NCI-H526 treated with DMSO at 0.1 percent for 48 hours (cell line): ENCODE measurements at regions not wholly inside any gene's neighbourhood (a gene's known extent, or its start where the extent isn't known, plus 50 kb on each side); places are given as distances from the start of the nearest gene placed in this dataset.

Experiments
- DNase-seq: peaks from one replicate; lab custom pipeline; 2025; lab: John Stamatoyannopoulos, UW

DNA sequence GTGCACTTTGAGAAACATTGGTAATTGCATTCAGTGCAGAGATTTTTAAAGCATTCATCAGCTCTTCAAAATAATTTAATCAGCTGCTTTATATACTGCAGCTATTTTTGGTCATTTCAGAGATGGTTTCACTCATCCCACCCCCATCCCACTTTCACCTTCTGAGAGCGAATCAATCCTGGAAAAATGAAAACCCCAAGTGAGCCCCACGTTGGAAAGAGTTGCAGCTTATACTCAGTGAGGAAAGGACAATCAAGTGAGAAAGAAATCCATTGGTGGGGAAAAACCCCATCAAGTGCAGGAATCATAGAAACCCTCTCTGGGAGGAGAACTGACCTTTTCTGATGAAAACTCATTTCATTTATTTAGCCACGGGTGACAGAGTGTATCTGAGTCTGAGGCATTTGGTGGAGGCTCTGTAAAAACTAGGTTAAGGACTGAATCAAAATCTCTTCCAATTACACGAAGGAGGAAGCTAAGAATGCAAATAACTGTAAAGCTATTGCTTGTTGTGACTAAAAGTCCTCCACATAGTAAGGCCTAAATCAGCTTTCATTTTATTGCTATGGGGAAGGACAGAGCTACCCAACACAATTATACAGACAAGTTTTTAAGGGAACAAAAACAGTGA is 240.4 kb upstream of the PGRMC2 start:
- no peak for DNase-seq

- DNase-seq = no peak
These were observed 239.7 kb upstream of the PGRMC2 start for GRCh38 chr4:128527351-128527750.

- no peak for DNase-seq
These were observed 238.5 kb upstream of the PGRMC2 start for GRCh38 chr4:128525992-128526630.

GRCh38 chr4:128525387-128525786 is 237.8 kb upstream of the PGRMC2 start:
- no peak for DNase-seq

DNA sequence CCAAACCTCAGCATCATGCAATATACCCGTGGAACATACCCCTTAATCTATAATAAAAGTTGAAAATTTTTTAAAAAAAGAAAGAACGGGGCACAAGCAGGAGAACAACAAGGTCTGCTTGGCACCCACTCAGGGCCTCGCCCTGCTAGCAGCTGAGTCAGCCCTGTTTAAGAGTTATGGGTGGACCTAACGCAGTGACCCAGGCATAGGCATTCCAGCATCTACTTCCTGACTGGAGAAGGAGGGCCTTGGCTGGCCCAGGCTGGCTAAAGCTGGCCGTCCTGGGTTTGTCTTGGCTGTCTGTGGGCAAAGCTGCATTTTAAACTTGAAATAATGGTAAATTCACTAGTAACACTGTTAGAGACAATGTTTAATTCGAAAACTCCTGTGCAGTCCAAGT is 236.7 kb upstream of the PGRMC2 start:
- no peak for DNase-seq

- no peak for DNase-seq
These were observed 234.1 kb upstream of the PGRMC2 start for GRCh38 chr4:128521648-128522111.

- DNase-seq = no peak
These were observed 233.5 kb upstream of the PGRMC2 start for GRCh38 chr4:128521156-128521555.

GRCh38 chr4:128519163-128519830 is 231.7 kb upstream of the PGRMC2 start:
- DNase-seq = no peak

GRCh38 chr4:128517739-128518510 is 230.3 kb upstream of the PGRMC2 start:
- no peak for DNase-seq

DNA sequence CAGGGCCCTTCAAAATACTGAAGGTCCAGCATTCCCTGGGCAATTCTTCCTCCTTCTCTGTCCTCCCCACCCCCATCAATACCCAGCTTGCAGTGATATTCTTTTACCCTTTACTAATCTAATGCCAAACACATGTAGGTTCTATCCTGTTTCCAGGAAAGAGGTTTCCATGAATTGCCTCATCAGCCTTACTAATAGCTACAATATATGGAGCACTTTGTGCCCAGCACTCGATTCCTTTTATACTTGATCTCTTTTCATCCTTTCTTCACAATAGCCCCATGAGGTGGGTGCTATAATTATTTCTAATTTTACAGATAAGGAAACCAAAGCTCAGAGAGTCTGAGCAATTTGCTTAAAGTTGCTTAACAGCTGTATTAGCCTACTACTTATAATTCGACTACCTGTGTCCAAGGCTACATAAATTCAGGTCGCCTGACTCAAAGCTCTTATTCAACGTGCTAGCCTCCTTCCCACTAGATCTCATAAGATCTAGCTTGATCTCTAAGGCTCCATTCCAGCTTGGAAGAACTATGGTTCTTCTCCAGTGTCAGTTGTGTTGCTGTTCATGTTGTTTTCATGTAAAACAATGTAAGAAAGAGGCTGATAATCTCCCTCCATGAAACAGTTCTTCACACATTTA is 229.6 kb upstream of the PGRMC2 start:
- no peak for DNase-seq

- no peak for DNase-seq
These were observed 228.8 kb upstream of the PGRMC2 start for GRCh38 chr4:128516301-128516969.

GRCh38 chr4:128513664-128514484 is 226.3 kb upstream of the PGRMC2 start:
- no peak for DNase-seq

DNA sequence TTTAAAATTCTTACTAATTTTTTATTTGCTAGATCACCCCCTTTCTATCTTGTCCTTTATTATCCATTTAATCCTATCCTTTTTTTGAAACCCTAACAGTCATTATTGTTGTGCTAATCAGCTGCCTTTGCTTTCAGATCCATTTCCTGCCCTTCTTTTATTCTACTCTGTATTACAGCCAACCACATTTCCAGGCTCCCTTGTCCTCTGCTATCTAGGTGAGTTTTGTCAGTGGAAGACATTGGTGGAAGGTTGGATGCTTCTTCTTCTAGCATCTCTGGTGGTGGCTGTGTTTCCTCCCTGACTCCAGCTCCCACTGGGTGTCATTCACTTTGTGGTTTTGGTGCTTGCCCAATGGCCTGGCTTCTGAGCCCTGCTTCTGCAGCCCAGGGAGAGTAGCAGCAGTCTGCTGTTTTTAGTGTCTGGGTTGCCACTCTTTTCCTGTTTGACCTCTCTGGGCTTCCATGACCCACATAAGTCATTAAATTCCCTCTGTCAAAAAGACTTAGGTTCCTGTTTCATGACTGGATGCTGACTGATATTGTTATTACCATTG is 225.2 kb upstream of the PGRMC2 start:
- DNase-seq = no peak

DNA sequence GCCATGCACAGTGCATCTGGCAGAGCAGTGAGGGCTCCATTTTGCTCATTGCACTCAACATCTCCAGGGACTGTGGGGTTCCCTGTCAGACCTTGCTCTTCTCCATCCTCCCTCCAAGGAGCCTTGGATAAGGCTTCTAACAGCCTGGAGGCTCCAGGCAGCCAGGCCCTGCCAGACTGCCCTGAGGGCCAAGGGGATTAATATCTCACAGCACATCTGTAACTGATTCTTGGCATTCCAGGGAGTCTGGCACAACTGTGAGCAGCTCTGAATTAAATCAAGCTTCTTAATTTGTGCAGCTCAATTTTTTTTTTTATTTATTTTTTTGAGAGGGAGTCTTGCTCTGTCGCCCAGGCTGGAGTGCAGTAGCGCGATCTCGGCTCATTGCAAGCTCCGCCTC is 224.5 kb upstream of the PGRMC2 start:
- no peak for DNase-seq

GRCh38 chr4:128510850-128511249 is 223.2 kb upstream of the PGRMC2 start:
- no peak for DNase-seq

DNA sequence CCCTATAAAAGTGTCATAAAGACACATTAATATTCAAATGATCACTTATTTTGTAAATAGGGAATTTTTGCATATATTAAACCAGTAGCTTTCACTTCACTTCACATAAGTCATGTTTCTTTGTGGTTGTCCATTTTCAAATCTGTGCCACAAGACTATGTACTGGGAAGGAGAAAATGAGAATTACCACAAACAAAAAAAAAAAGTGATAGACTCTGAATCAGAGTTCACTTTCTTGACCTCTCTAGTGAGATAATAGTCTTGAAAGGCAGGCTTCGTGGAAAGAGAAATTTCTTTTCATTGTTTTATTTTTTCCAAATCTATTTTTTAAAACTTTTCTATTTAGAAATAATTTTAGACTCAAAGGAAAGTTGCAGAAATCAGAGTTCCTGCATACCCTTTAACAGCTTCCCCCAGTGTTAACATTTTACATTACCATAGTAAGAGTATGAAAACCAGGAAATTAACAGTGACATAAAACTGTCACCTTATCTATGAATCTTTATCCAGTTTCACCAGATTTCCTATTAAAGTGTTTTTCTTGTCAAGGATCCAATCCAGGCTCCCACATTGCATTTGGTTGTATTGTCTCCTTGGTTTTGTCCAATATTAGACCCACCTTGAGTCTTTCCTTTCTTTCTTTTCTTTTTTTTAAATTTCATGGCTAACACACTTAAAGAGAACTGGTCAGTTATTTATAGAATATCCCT is 215.4 kb upstream of the PGRMC2 start:
- DNase-seq = no peak

- no peak for DNase-seq
These were observed 213.6 kb upstream of the PGRMC2 start for GRCh38 chr4:128501239-128501638.

DNA sequence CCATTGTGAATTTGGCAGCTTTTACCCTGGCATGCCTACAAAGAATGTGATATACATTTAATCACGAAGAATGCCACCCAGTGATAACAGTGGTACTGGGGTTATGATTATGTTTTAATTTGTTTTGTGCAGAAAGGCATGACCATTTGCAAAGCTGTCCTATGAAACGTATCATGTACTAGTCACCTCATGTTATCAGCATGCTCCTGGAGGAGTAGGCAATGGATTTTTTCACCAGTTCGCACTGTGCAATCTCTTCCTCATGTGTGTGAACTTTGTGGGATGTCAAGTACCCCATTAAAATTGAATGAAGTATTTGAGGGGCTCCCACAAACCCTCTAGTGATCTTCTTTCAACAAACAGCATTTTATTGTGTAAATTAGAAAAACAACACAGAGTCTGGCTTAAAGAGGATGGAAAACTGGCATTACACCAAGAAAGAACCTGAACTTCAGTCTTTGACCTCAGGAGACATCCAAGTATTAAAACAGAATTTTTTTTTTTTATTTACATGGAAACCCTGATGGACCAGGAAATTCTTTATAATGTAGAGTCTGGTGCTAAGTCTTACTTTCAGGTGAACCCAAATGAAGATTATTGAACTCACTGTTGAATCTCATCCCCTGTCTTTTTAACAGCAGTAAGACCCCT is 200.6 kb upstream of the PGRMC2 start:
- DNase-seq = no peak

DNA sequence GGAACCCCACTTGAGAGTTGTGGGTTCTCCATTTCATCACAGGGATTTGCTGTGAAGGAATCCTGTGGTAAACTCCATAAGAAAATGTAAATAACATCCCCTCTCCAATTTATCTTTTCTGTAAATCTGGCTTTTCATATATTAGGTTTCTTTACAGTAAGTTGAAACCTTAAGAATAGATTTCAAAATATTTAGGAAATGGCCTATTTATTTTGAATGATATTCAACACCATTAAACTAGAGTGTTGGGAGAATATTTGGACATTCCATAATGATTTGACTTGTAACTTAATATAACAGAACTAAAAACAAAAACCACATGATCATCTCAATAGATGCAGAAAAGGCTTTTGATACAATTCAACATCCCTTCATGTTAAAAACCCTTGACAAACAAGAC is 197.3 kb upstream of the PGRMC2 start:
- no peak for DNase-seq
